Neural cell (in vitro differentiated cells): ENCODE measurements at regions not wholly inside any gene's neighbourhood (a gene's known extent, or its start where the extent isn't known, plus 50 kb on each side); places are given as distances from the start of the nearest gene placed in this dataset.

ENCODE experiments used
- CTCF ChIP-seq: fragments of 450-650 bp; IDR thresholded peaks from 2 replicates; pipeline ENCODE4 v1.5.1; 2014; ENCODE audit warnings: antibody characterized with exemption, mild to moderate bottlenecking, moderate library complexity; ENCODE audit not compliant: poor library complexity, severe bottlenecking
- EZH2 ChIP-seq: fragments of 200-600, 300-800 bp; shearing (Covaris generic), sonication (generic); IDR thresholded peaks from 2 replicates; pipeline ENCODE4 v1.6.1; 2014; ENCODE audit warnings: antibody characterized with exemption, low read length, borderline replicate concordance, mild to moderate bottlenecking; ENCODE audit not compliant: insufficient read depth, poor library complexity, severe bottlenecking
- TAF1 ChIP-seq: IDR thresholded peaks from 2 replicates; pipeline ENCODE4 v1.6.1; 2012; ENCODE audit warnings: low read depth

DNA sequence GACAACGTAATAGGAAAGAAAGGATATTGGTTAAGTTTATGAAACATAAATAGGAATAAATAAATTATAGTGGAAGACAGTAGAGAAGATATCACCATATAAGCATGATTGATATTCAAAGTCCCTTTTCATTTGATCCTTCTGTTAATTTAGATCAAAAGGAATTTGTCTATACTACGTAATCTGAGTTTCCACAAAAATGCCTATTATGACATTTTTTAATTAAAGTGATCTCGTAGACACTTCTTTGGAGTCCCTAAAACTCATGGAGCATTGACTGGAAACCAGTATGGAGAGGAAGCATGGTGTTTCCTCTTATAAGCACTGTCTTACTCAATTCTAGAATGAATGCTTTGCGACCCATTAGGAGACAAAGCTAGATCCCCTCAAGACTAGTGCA lies 411.4 kb upstream of the SPHKAP start:
- no peak for TF ChIP-seq CTCF
- TF ChIP-seq EZH2, result no peak
- TF ChIP-seq TAF1, result no peak
